Breast epithelium (tissue), 4 donors: ENCODE measurements at regions not wholly inside any gene's neighbourhood (a gene's known extent, or its start where the extent isn't known, plus 50 kb on each side); places are given as distances from the start of the nearest gene placed in this dataset.

Experiments
- DNase-seq, 2 donors: peaks; one replicate each; pipeline ENCODE4 v3.0.0-alpha.2; 2019; ENCODE audit warnings: low spot score in 2 of 2
- H3K27ac ChIP-seq, 2 donors: fragments of 200-600 bp; sonication (generic) in 1 of 2; one replicate each; pipeline ENCODE4 v1.5.1; 2016 to 2019; ENCODE audit warnings: mild to moderate bottlenecking in 1 of 2
- H3K27me3 ChIP-seq, 2 donors: fragments of 200-600 bp; sonication (generic) in 1 of 2; one replicate each; pipeline versions ENCODE4 v1.5.1 to v1.6.0; 2017 to 2019; ENCODE audit warnings: control low read depth in 1 of 2, mild to moderate bottlenecking in 1 of 2
- H3K36me3 ChIP-seq: fragments of 200-600 bp; one replicate; pipeline ENCODE4 v1.5.1; 2019
- H3K4me1 ChIP-seq, 2 donors: fragments of 200-600 bp; sonication (generic); one replicate each; pipeline ENCODE4 v1.5.1; 2016 to 2019; ENCODE audit warnings: control low read depth in 1 of 2
- H3K4me3 ChIP-seq, 3 donors: fragments of 200-600 bp; sonication (generic); 1 replicate in 2 of 3; 2 replicates in 1 of 3; pipeline ENCODE4 v1.5.1; 2016 to 2019; ENCODE audit warnings: mild to moderate bottlenecking in 3 of 3, moderate library complexity in 2 of 3
- H3K9me3 ChIP-seq, 2 donors: fragments of 200-600 bp; sonication (generic) in 1 of 2; one replicate each; pipeline ENCODE4 v1.5.1; 2016 to 2019; ENCODE audit warnings: control low read depth in 1 of 2
- CTCF ChIP-seq, 3 donors: fragments of 450-650 bp; IDR thresholded peaks; one replicate each; pipeline ENCODE4 v1.5.1; 2016 to 2017; ENCODE audit warnings: antibody characterized with exemption in 3 of 3, mild to moderate bottlenecking in 3 of 3, moderate library complexity in 3 of 3
- POLR2A ChIP-seq: fragments of 450-650 bp; IDR thresholded peaks from one replicate; pipeline ENCODE4 v1.6.1; 2016; ENCODE audit warnings: antibody characterized with exemption, mild to moderate bottlenecking, moderate library complexity
- POLR2AphosphoS5 ChIP-seq, 3 donors: sonication (generic); formaldehyde crosslinking; IDR thresholded peaks; one replicate each; pipeline ENCODE4 v1.6.1; 2017; ENCODE audit warnings: antibody characterized with exemption in 3 of 3
- intact Hi-C: fragments of 100-400 bp; cut with DNase I; formaldehyde crosslinking; loops from one replicate; pipeline ENCODE4 v1.15.1; 2023; ENCODE audit warnings: low total_unique reads

GRCh38 chr4:96602661-96603060, 762.8 kb downstream of the PDHA2 start:
- H3K9me3 ChIP-seq, result no peaks in the 10 kb centered on the region
- no peaks in the 10 kb centered on the region for H3K4me1 ChIP-seq
- no peak overlapping the region for H3K27ac ChIP-seq
- H3K36me3 ChIP-seq, result no peaks in the 10 kb centered on the region
- H3K27me3 ChIP-seq, result no peaks in the 10 kb centered on the region
- intact Hi-C loops, result no loop called here
- H3K4me3 ChIP-seq, result no peak overlapping the region
- TF ChIP-seq POLR2A (no peak), POLR2AphosphoS5 (IDR thresholded peaks at IDR 0.05) (no peak), CTCF (IDR thresholded peaks at IDR 0.05) (no peak)
- no peak for DNase-seq

GRCh38 chr4:96603641-96604040, 763.7 kb downstream of the PDHA2 start:
- Histone ChIP-seq H3K4me3 (no peak overlapping the region), H3K9me3 (no peaks in the 10 kb centered on the region), H3K27me3 (no peaks in the 10 kb centered on the region), H3K4me1 (no peaks in the 10 kb centered on the region), H3K27ac (no peak overlapping the region), H3K36me3 (no peaks in the 10 kb centered on the region)
- DNase-seq, result no peak
- TF ChIP-seq CTCF (IDR thresholded peaks at IDR 0.05) (no peak), POLR2A (no peak), POLR2AphosphoS5 (IDR thresholded peaks at IDR 0.05) (no peak)
- intact Hi-C loops, result no loop called here

GRCh38 chr4:96606451-96606850, 766.6 kb downstream of the PDHA2 start:
- H3K4me1 ChIP-seq, result no peaks in the 10 kb centered on the region
- no peak for DNase-seq
- no peak for TF ChIP-seq POLR2A
- TF ChIP-seq CTCF (IDR thresholded peaks at IDR 0.05), result no peak
- no peak for TF ChIP-seq POLR2AphosphoS5 (IDR thresholded peaks at IDR 0.05)
- no peak overlapping the region for H3K27ac ChIP-seq
- intact Hi-C loops, result no loop called here
- H3K36me3 ChIP-seq, result no peaks in the 10 kb centered on the region
- H3K9me3 ChIP-seq, result no peaks in the 10 kb centered on the region
- no peak overlapping the region for H3K4me3 ChIP-seq
- H3K27me3 ChIP-seq, result no peaks in the 10 kb centered on the region

GRCh38 chr4:96626023-96626422, 786.1 kb downstream of the PDHA2 start:
- Histone ChIP-seq H3K9me3 (no peaks in the 10 kb centered on the region), H3K36me3 (no peaks in the 10 kb centered on the region), H3K4me3 (no peak overlapping the region), H3K27me3 (no peaks in the 10 kb centered on the region), H3K4me1 (no peaks in the 10 kb centered on the region), H3K27ac (no peak overlapping the region)
- no peak for TF ChIP-seq CTCF (IDR thresholded peaks at IDR 0.05)
- no peak for TF ChIP-seq POLR2AphosphoS5 (IDR thresholded peaks at IDR 0.05)
- no peak for TF ChIP-seq POLR2A
- DNase-seq, result no peak
- intact Hi-C loops, result no loop called here

GRCh38 chr4:96630839-96631238, 790.9 kb downstream of the PDHA2 start:
- Histone ChIP-seq H3K4me1 (no peaks in the 10 kb centered on the region), H3K27ac (no peak overlapping the region), H3K4me3 (no peak overlapping the region), H3K36me3 (no peaks in the 10 kb centered on the region), H3K27me3 (no peaks in the 10 kb centered on the region), H3K9me3 (no peaks in the 10 kb centered on the region)
- intact Hi-C loops, result no loop called here
- TF ChIP-seq POLR2A (no peak), CTCF (IDR thresholded peaks at IDR 0.05) (no peak)
- DNase-seq, result no peak
